AG04450 (cell line): ENCODE measurements at regions not wholly inside any gene's neighbourhood (a gene's known extent, or its start where the extent isn't known, plus 50 kb on each side); places are given as distances from the start of the nearest gene placed in this dataset.

Experiments used
- CTCF ChIA-PET: fragments of 300-600, 350-600 bp; formaldehyde crosslinking; extraction: SDS; loops from one replicate; lab custom pipeline; 2022; ENCODE audit warnings: antibody characterized with exemption, inconsistent platforms; lab: Charles Lee
- POLR2A ChIA-PET: fragments of 350-600 bp; formaldehyde crosslinking; extraction: SDS; loops from one replicate; lab custom pipeline; 2021; ENCODE audit warnings: antibody characterized with exemption, inconsistent platforms; lab: Yijun Ruan, JAX
- DNase-seq: peaks from one replicate; pipeline ENCODE4 v3.0.0-alpha.2; 2011; ENCODE audit warnings: low read depth, low spot score
- H3K27ac ChIP-seq: one replicate; pipeline ENCODE4 v1.5.1; 2012; ENCODE audit warnings: low read depth, low read length, control low read depth
- H3K27me3 ChIP-seq: one replicate; pipeline ENCODE4 v1.6.0; 2012; ENCODE audit warnings: low read length; ENCODE audit not compliant: control insufficient read depth, insufficient read depth
- H3K4me3 ChIP-seq: 2 replicates; pipeline ENCODE4 v1.5.1; 2011; ENCODE audit warnings: mild to moderate bottlenecking, low read depth, low read length, control low read depth
- H3K9me3 ChIP-seq: 2 replicates; pipeline ENCODE4 v1.5.1; 2012; ENCODE audit warnings: low read length; ENCODE audit not compliant: control insufficient read depth, insufficient read depth
- CTCF ChIP-seq: IDR thresholded peaks from 2 replicates; pipeline ENCODE4 v1.5.1; 2011; ENCODE audit warnings: low read depth, low read length, control low read depth, inconsistent platforms

- ChIA-PET POLR2A (no interaction called here), CTCF (interaction anchor here (0.6 kb wide), 1 partner anchor 33 kb away, joined by 5 read pairs; no protein-coding TSS in a partner anchor)
- no peak overlapping the region for H3K4me3 ChIP-seq
Observed at GRCh38 chr11:87675993-87676392, 499.2 kb downstream of the RAB38 start.

DNA sequence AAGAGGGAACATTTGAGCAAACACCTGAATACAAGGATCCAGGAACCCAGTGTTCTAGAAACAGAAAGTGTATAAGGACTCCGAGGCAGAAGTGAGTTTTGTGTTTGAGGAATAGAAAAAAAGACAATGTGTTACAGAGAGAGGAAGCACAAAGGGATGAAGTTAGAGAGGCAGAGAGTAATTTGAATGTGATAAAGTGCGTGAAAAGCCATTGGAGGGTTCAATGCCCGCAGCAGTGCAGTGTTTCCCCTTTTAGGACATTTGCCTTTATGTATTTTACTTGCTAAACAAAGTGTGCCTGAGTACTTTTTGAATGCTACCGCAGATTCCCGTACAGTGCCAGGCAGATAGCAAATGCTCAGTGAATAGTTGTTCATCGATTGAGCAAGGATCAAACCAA lies 508.5 kb downstream of the RAB38 start:
- POLR2A ChIA-PET, result no interaction called here
- no peak for DNase-seq
- H3K4me3 ChIP-seq, result no peak overlapping the region
- CTCF ChIA-PET, result no interaction called here
- H3K27ac ChIP-seq, result no peak overlapping the region
- no peaks in the 10 kb centered on the region for H3K9me3 ChIP-seq
- no peak for TF ChIP-seq CTCF
- no peaks in the 10 kb centered on the region for H3K27me3 ChIP-seq

More at GRCh38 chr11:87675993-87676392, 499.2 kb downstream of the RAB38 start:
- Histone ChIP-seq H3K27ac (no peak overlapping the region), H3K9me3 (no peaks in the 10 kb centered on the region), H3K27me3 (no peaks in the 10 kb centered on the region)
- DNase-seq, result no peak
- no peak for TF ChIP-seq CTCF

DNA sequence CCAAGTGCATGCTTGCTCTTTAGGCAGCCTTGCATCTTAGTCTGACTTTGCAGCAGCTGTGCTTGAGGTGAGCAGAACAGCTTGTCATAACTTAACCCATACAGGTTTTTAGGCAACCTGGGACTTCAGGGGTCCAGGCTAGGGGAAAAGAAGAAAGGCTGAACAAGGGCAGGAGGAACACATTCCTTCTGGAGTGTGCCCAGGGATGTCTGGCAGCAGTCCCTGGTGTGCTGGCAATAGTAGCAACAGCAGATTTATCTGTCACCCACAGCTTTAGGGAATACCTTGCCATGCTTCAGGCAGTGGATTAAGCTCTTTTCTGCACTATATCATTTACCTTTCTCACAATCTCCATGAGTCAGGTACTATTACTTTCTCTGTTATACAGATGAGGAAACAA lies 513.0 kb downstream of the RAB38 start:
- POLR2A ChIA-PET, result no interaction called here
- Histone ChIP-seq H3K9me3 (no peaks in the 10 kb centered on the region), H3K27me3 (no peaks in the 10 kb centered on the region), H3K4me3 (no peak overlapping the region), H3K27ac (no peak overlapping the region)
- DNase-seq, result no peak
- TF ChIP-seq CTCF, result no peak
- CTCF ChIA-PET, result no interaction called here

- ChIA-PET POLR2A (no interaction called here), CTCF (no interaction called here)
- H3K27me3 ChIP-seq, result no peaks in the 10 kb centered on the region
- no peaks in the 10 kb centered on the region for H3K9me3 ChIP-seq
- DNase-seq, result no peak
- H3K4me3 ChIP-seq, result no peak overlapping the region
- TF ChIP-seq CTCF, result no peak
- H3K27ac ChIP-seq, result no peak overlapping the region
Observed at GRCh38 chr11:87660926-87661660, 514.1 kb downstream of the RAB38 start.

DNA sequence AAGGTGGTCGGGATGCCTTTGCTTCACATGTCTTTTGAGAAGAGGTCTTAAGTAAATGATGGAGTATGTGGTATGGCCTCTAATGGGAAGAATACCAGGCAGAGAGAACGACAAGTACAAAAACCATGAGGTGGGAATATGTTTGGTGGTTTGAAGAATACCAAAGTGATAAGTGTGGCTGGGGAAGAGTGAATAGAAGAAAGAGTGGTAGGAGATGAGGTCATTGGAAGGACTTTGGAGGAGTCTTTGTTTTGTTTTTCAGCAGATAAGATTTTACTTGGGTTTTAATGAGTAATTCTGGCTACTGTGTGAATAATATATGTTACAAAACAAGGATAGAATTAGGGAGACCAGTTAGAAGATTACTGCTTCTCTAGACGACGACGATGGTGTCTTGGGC lies 515.4 kb downstream of the RAB38 start:
- ChIA-PET CTCF (no interaction called here), POLR2A (no interaction called here)
- Histone ChIP-seq H3K27me3 (no peaks in the 10 kb centered on the region), H3K9me3 (no peaks in the 10 kb centered on the region), H3K27ac (no peak overlapping the region), H3K4me3 (no peak overlapping the region)
- TF ChIP-seq CTCF, result no peak
- DNase-seq, result no peak
